ENCODE measurements at regions not wholly inside any gene's neighbourhood (a gene's known extent, or its start where the extent isn't known, plus 50 kb on each side); places are given as distances from the start of the nearest gene placed in this dataset.
"Not testable (repeated sequence)": the region's sequence is repeated elsewhere in the genome, so short reads cannot be mapped to it uniquely, and the experiment has no call there.

- DNase-seq (ENCODE audit: extremely low spot score) = no peak
- ChIA-PET POLR2A (no interaction called here), CTCF (no interaction called here)
- TF ChIP-seq CTCF (IDR thresholded peaks at IDR 0.05; ENCODE audit: control extremely low read depth, extremely low read depth, low read depth, missing control alignments) = no peak
These were observed 378.8 kb downstream of the NDFIP2 start for GRCh38 chr13:79859756-79860155.

DNA sequence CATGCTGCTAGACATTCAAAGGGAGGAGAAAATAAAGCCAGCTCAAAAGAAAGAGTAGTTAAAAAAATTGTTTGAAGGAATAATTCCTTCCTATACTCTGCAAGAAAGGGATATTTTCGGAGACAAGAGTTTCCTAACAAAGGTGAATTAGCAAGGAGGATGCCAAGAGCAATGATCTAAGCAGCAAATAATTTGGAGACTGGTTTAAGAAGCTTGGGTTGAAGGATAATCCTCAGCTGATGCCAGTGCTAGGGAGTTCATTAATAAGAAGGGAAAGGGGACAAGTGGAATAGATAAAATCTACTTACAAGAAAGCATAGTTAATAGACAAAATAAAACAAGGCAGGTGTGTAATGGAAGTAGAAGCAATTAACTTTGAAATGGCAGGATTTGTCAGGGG lies 372.3 kb downstream of the NDFIP2 start:
- ChIA-PET CTCF (no interaction called here), POLR2A (no interaction called here)
- no peak for TF ChIP-seq CTCF (IDR thresholded peaks at IDR 0.05; ENCODE audit: control extremely low read depth, extremely low read depth, low read depth, missing control alignments)
- DNase-seq (ENCODE audit: extremely low spot score) = no peak

DNA sequence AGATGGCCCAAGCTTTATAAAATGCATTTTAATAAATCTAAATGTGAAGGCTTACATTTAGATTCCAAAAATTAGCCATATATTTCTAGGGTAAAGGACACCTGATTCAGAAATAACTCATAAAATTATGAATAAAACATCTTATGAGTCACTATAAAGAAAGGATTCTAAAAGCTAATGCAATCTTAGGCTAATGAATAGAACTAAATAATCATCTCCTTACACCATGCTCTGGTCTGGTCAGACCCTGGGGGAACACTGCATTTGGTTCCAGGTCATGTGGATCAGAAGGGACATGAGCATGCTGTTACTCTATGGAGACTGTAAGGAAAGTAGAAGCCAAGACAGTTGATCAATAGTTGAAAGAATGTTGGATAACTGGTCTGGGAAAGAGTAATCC lies 370.4 kb downstream of the NDFIP2 start:
- DNase-seq (ENCODE audit: extremely low spot score) = no peak
- ChIA-PET CTCF (interaction anchor here (1.0 to 1.7 kb wide), 4 partner anchors 14 to 20 kb away, joined by 4 read pairs; no protein-coding TSS in a partner anchor), POLR2A (no interaction called here)
- TF ChIP-seq CTCF (IDR thresholded peaks at IDR 0.05; ENCODE audit: control extremely low read depth, extremely low read depth, low read depth, missing control alignments) = no peak

- CTCF ChIA-PET = interaction anchor here (1.3 kb wide), 1 partner anchor 49 kb away, joined by 3 read pairs; no protein-coding TSS in a partner anchor
- POLR2A ChIA-PET = no interaction called here
- TF ChIP-seq CTCF (IDR thresholded peaks at IDR 0.05; ENCODE audit: control extremely low read depth, extremely low read depth, low read depth, missing control alignments) = no peak
These were observed 367.1 kb downstream of the NDFIP2 start for GRCh38 chr13:79847882-79848592.

DNA sequence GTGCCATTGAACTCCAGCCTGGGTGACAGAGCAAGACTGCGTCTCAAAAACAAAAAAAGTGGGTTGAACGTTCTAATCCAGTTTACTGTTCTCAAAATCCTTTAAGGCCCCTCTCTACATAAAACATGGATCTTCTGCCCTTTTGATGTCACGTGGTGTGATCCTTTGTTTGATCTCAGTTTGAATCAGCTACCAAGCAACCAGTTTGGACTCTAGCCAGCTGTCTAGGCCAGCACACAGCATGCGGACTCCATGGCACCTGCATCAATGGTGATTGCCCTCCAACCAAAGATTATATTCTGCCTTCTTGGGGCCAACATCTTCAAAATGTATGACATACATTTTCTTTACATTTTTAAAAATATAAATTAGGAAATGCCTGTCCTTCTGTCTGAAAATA lies 365.4 kb downstream of the NDFIP2 start:
- no peak for TF ChIP-seq CTCF (IDR thresholded peaks at IDR 0.05; ENCODE audit: control extremely low read depth, extremely low read depth, low read depth, missing control alignments)
- ChIA-PET POLR2A (no interaction called here), CTCF (no interaction called here)
- no peak for DNase-seq (ENCODE audit: extremely low spot score)

More at GRCh38 chr13:79847882-79848592, 367.1 kb downstream of the NDFIP2 start:
- DNase-seq (ENCODE audit: extremely low spot score) = no peak

DNA sequence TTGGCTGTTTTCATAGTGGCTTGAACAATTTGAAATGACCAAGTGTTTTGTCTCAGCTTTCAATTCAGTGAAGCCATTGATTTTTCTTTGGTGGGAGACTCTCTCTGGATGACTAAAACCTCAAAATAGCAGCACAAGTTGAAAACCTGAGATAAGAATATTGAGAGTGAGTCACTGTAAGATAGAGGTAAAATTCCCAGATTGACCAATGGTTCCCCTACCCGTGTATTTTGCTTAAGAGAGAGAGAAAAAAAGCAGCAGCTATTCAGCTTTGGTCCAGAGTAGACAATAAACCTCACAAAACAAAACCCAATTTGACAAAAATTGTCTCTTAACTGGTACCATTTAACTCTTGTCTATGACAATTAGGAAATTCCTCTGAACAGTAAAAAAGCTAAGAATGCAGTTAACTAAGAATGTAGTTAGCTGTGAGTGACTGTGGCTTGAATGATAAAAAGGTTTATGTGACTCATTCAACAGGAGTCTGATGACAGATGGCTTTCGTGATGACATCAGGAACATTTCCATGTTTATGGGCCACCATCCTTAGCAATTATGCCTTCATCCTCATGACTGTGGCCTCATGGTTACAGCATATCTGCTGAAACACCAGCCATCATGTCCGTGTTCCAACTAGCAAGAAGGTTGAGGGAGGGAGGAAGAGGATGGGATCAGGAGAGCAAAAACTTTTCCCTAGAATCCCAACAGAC lies 356.9 kb downstream of the NDFIP2 start:
- POLR2A ChIA-PET = no interaction called here
- CTCF ChIA-PET = interaction anchor here (1.3 kb wide), 1 partner anchor 13 kb away, joined by 4 read pairs; no protein-coding TSS in a partner anchor
- TF ChIP-seq CTCF (IDR thresholded peaks at IDR 0.05; ENCODE audit: control extremely low read depth, extremely low read depth, low read depth, missing control alignments) = no peak
- no peak for DNase-seq (ENCODE audit: extremely low spot score)

DNA sequence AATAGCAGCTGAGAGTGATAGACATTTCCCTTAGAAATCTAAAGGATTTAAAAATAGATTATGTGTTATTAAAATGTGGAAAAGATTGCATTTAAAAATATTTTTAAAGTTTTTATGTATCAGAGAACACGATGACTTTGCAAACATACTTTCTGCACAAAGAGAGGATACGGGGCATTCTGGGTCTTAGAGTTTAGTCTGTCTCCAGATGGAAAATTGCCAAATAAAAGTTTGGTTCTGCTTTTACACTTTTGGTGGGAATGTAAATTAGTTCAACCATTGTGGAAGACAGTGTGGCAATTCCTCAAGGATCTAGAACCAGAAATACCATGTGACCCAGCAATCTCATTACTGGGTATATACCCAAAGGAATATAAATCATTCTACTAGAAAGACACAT lies 355.2 kb downstream of the NDFIP2 start:
- CTCF ChIA-PET = interaction anchor here (1.2 to 1.6 kb wide), 2 partner anchors 12 to 15 kb away, joined by 4 read pairs; no protein-coding TSS in a partner anchor
- DNase-seq (ENCODE audit: extremely low spot score); POLR2A ChIA-PET: not testable (repeated sequence)
